NCI-H526 treated with DMSO at 0.1 percent for 48 hours (cell line): ENCODE measurements at regions not wholly inside any gene's neighbourhood (a gene's known extent, or its start where the extent isn't known, plus 50 kb on each side); places are given as distances from the start of the nearest gene placed in this dataset.

Experiments used
- DNase-seq: peaks from one replicate; lab custom pipeline; 2025; lab: John Stamatoyannopoulos, UW

- no peak for DNase-seq
Observed at GRCh38 chr10:106520698-106521097, 643.8 kb downstream of the SORCS1 start.

- no peak for DNase-seq
Observed at GRCh38 chr10:106519376-106520030, 645.0 kb downstream of the SORCS1 start.

- no peak for DNase-seq
Observed at GRCh38 chr10:106515206-106515790, 649.2 kb downstream of the SORCS1 start.

GRCh38 chr10:106513352-106513771 lies 651.1 kb downstream of the SORCS1 start:
- DNase-seq = no peak

- no peak for DNase-seq
Observed at GRCh38 chr10:106511917-106512316, 652.6 kb downstream of the SORCS1 start.

- no peak for DNase-seq
Observed at GRCh38 chr10:106508950-106509349, 655.6 kb downstream of the SORCS1 start.

- DNase-seq = no peak
Observed at GRCh38 chr10:106506526-106507283, 657.8 kb downstream of the SORCS1 start.

- no peak for DNase-seq
Observed at GRCh38 chr10:106504536-106504935, 660.0 kb downstream of the SORCS1 start.

GRCh38 chr10:106502641-106503040 lies 661.9 kb downstream of the SORCS1 start:
- no peak for DNase-seq

GRCh38 chr10:106500925-106501525 lies 663.5 kb downstream of the SORCS1 start:
- DNase-seq = no peak

- DNase-seq = no peak
Observed at GRCh38 chr10:106500041-106500924, 664.2 kb downstream of the SORCS1 start.

- DNase-seq = no peak
Observed at GRCh38 chr10:106499448-106499847, 665.1 kb downstream of the SORCS1 start.

- DNase-seq = no peak
Observed at GRCh38 chr10:106498675-106499074, 665.8 kb downstream of the SORCS1 start.

GRCh38 chr10:106495931-106496330 lies 668.6 kb downstream of the SORCS1 start:
- DNase-seq = no peak

- DNase-seq = no peak
Observed at GRCh38 chr10:106493751-106494150, 670.8 kb downstream of the SORCS1 start.

- no peak for DNase-seq
Observed at GRCh38 chr10:106493226-106493625, 671.3 kb downstream of the SORCS1 start.

GRCh38 chr10:106487726-106488125 lies 676.8 kb downstream of the SORCS1 start:
- DNase-seq = no peak

- DNase-seq = no peak
Observed at GRCh38 chr10:106481598-106482275, 682.8 kb downstream of the SORCS1 start.

- no peak for DNase-seq
Observed at GRCh38 chr10:106479636-106480035, 684.9 kb downstream of the SORCS1 start.

GRCh38 chr10:106474876-106475275 lies 689.6 kb downstream of the SORCS1 start:
- DNase-seq = no peak

GRCh38 chr10:106473129-106473685 lies 691.3 kb downstream of the SORCS1 start:
- DNase-seq = no peak
